PC-9 (cell line): ENCODE measurements at regions not wholly inside any gene's neighbourhood (a gene's known extent, or its start where the extent isn't known, plus 50 kb on each side); places are given as distances from the start of the nearest gene placed in this dataset.

ENCODE experiments used
- BruUV-seq: library from RNA; stranded (reverse); fragments of 400-500 nt; replicated peaks from 2 replicates; lab custom pipeline; 2021; lab: Mats Ljungman, UMichigan
- CTCF ChIA-PET: fragments of 300-600 bp; sonication (Branson Sonifier 250); formaldehyde crosslinking; loops from one replicate; lab custom pipeline; 2022; ENCODE audit warnings: antibody characterized with exemption; lab: Charles Lee
- POLR2A ChIA-PET: fragments of 300-600 bp; sonication (Branson Sonifier 250); formaldehyde crosslinking; loops from one replicate; lab custom pipeline; 2022; ENCODE audit warnings: antibody characterized with exemption; ENCODE audit not compliant: unreplicated experiment; lab: Charles Lee
- DNase-seq, 2 experiments: peaks; one replicate each; pipeline versions ENCODE4 v3.0.0 to v3.0.0-alpha.2; 2015 to 2022; ENCODE audit warnings: mixed read lengths in 1 of 2
- H2AFZ ChIP-seq: fragments of 200-600 bp; sonication (generic); 2 replicates; pipeline ENCODE4 v1.8.1; 2017; ENCODE audit warnings: antibody characterized with exemption
- H3F3A ChIP-seq: fragments of 200-600 bp; sonication (generic); 2 replicates; pipeline ENCODE4 v1.8.1; 2017; ENCODE audit warnings: antibody characterized with exemption, mild to moderate bottlenecking, low read depth; ENCODE audit not compliant: insufficient read depth
- H3K27ac ChIP-seq: fragments of 200-600 bp; sonication (generic); 2 replicates; pipeline ENCODE4 v1.6.1; 2016; ENCODE audit warnings: mixed run types
- H3K27me3 ChIP-seq: fragments of 200-600 bp; sonication (generic); 2 replicates; pipeline ENCODE4 v1.6.1; 2016; ENCODE audit warnings: low read depth, mixed run types; ENCODE audit not compliant: insufficient read depth
- H3K36me3 ChIP-seq: fragments of 200-600 bp; sonication (generic); 2 replicates; pipeline ENCODE4 v1.6.1; 2016; ENCODE audit warnings: low read depth, mixed run types
- H3K4me1 ChIP-seq: fragments of 200-600 bp; sonication (generic); replicated peaks from 2 replicates; pipeline ENCODE4 v1.6.1; 2016; ENCODE audit warnings: mixed run types; ENCODE audit not compliant: insufficient read depth
- H3K4me2 ChIP-seq: fragments of 200-600 bp; sonication (generic); 2 replicates; pipeline ENCODE4 v1.6.1; 2017; ENCODE audit warnings: mixed run types
- H3K4me3 ChIP-seq: fragments of 200-600 bp; sonication (generic); 2 replicates; pipeline ENCODE4 v1.6.1; 2016; ENCODE audit warnings: mixed run types
- H3K79me2 ChIP-seq: fragments of 200-600 bp; sonication (generic); 2 replicates; pipeline ENCODE4 v1.6.1; 2017; ENCODE audit warnings: low read depth, mixed run types
- H3K9me2 ChIP-seq: fragments of 200-600 bp; sonication (generic); 2 replicates; pipeline ENCODE4 v1.8.1; 2017; ENCODE audit warnings: mild to moderate bottlenecking; ENCODE audit not compliant: insufficient read depth
- H3K9me3 ChIP-seq: fragments of 200-600 bp; sonication (generic); 2 replicates; pipeline ENCODE4 v1.8.1; 2016; ENCODE audit warnings: low read depth; ENCODE audit not compliant: insufficient read depth
- H4K20me1 ChIP-seq: fragments of 200-600 bp; sonication (generic); 2 replicates; pipeline ENCODE4 v1.8.1; 2017; ENCODE audit not compliant: insufficient read depth
- CTCF ChIP-seq: fragments of 200-600 bp; sonication (generic); conservative IDR thresholded peaks from 2 replicates; pipeline ENCODE4 v1.6.1; 2017; ENCODE audit warnings: mixed run types, antibody characterized with exemption, mild to moderate bottlenecking, moderate library complexity
- EZH2 ChIP-seq: fragments of 200-600 bp; sonication (generic); IDR thresholded peaks from 2 replicates; pipeline ENCODE4 v1.8.0; 2017; ENCODE audit warnings: antibody characterized with exemption, low read depth
- intact Hi-C: fragments of 100-400 bp; cut with micrococcal nuclease; formaldehyde crosslinking; loops from one replicate; pipeline ENCODE4 v1.10.0; 2022; ENCODE audit not compliant: unreplicated experiment

GRCh38 chr12:100703868-100704267, 90.7 kb upstream of the ANO4 start:
- ChIA-PET CTCF (no interaction called here), POLR2A (no interaction called here)
- TF ChIP-seq EZH2 (no peak), CTCF (no peak)
- Histone ChIP-seq H3K4me2 (no peak overlapping the region), H3K9me3 (no peaks in the 10 kb centered on the region), H4K20me1 (no peaks in the 10 kb centered on the region), H3K9me2 (no peaks in the 10 kb centered on the region), H3K27me3 (0 out of 2 replicates have a peak, but pooled peaks cover 3% of the 10 kb centered on the region), H3F3A (no peaks in the 10 kb centered on the region), H3K4me3 (no peak overlapping the region), H3K4me1 (no peaks in the 10 kb centered on the region), H3K79me2 (no peaks in the 10 kb centered on the region), H3K27ac (no peak overlapping the region), H2AFZ (no peak overlapping the region), H3K36me3 (no peaks in the 10 kb centered on the region)
- BruUV-seq: no TSS peak
- intact Hi-C loops: no loop called here
- no peak for DNase-seq

GRCh38 chr12:100706033-100706432, 88.5 kb upstream of the ANO4 start:
- no peaks in the 10 kb centered on the region for H3K4me1 ChIP-seq
- no TSS peak for BruUV-seq
- TF ChIP-seq CTCF (no peak), EZH2 (no peak)
- H3K4me2 ChIP-seq: no peak overlapping the region
- H3K9me3 ChIP-seq: no peaks in the 10 kb centered on the region
- intact Hi-C loops: no loop called here
- no peak overlapping the region for H2AFZ ChIP-seq
- no peaks in the 10 kb centered on the region for H3K79me2 ChIP-seq
- ChIA-PET CTCF (no interaction called here), POLR2A (no interaction called here)
- H3K9me2 ChIP-seq: no peaks in the 10 kb centered on the region
- no peaks in the 10 kb centered on the region for H3F3A ChIP-seq
- DNase-seq: peak in 1 of 2 experiments; percentile 53
- H4K20me1 ChIP-seq: no peaks in the 10 kb centered on the region
- 0 out of 2 replicates have a peak, but pooled peaks cover 3% of the 10 kb centered on the region for H3K27me3 ChIP-seq
- H3K4me3 ChIP-seq: no peak overlapping the region
- no peaks in the 10 kb centered on the region for H3K36me3 ChIP-seq
- no peak overlapping the region for H3K27ac ChIP-seq

GRCh38 chr12:100708591-100708990, 86.0 kb upstream of the ANO4 start:
- no peaks in the 10 kb centered on the region for H3K9me2 ChIP-seq
- H3K36me3 ChIP-seq: no peaks in the 10 kb centered on the region
- H3K4me2 ChIP-seq: no peak overlapping the region
- H3F3A ChIP-seq: no peaks in the 10 kb centered on the region
- CTCF ChIA-PET: no interaction called here
- no peak for TF ChIP-seq EZH2
- TF ChIP-seq CTCF: no peak
- DNase-seq: no peak
- H3K79me2 ChIP-seq: no peaks in the 10 kb centered on the region
- H3K27ac ChIP-seq: no peak overlapping the region
- no peaks in the 10 kb centered on the region for H3K4me1 ChIP-seq
- intact Hi-C loops: no loop called here
- no TSS peak for BruUV-seq
- no peak overlapping the region for H2AFZ ChIP-seq
- POLR2A ChIA-PET: no interaction called here
- H3K4me3 ChIP-seq: no peak overlapping the region
- no peaks in the 10 kb centered on the region for H3K27me3 ChIP-seq
- H4K20me1 ChIP-seq: no peaks in the 10 kb centered on the region
- no peaks in the 10 kb centered on the region for H3K9me3 ChIP-seq
